ENCODE measurements at regions not wholly inside any gene's neighbourhood (a gene's known extent, or its start where the extent isn't known, plus 50 kb on each side); places are given as distances from the start of the nearest gene placed in this dataset.
A peak's percentile ranks its signal among the peaks of the same experiment; 100 is the strongest.

DNA sequence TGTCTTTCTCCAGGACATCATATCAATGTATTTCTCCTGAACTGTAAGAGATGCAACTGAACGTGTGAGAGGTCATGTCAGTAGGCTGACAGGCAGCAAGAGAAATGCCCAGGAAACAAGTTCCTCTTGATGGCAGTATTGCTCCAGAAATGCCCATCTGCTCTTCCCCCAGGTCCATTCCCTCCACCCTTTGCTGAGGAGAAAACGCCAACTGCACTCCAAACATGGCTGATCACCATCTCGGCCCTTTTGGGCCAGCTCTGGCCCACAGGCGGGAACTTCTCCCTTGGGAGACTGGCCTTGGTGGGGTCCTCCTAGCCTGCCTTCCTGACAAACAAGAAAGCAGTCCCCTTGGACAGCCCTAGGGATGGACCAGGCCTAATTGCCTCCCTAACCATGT, 276.5 kb upstream of the AGTR2 start:
- H3K9me2 ChIP-seq (replicated peaks; ENCODE audit: low read depth, low read length): no peaks in the 10 kb centered on the region
- peak overlapping the region; percentile 68 for H3K4me2 ChIP-seq (ENCODE audit: low read depth, low read length, poor library complexity, severe bottlenecking)
- H2AFZ ChIP-seq (ENCODE audit: low read length): no peak overlapping the region
- no peaks in the 10 kb centered on the region for H4K20me1 ChIP-seq (ENCODE audit: insufficient read depth, low read length, poor library complexity, severe bottlenecking)
- H3K4me1 ChIP-seq (ENCODE audit: insufficient read depth, low read length, poor library complexity, severe bottlenecking): peaks cover 4% of the 10 kb centered on the region
- no peak overlapping the region for H3K4me3 ChIP-seq (ENCODE audit: low read length, poor library complexity, severe bottlenecking)
- TF ChIP-seq CTCF (conservative IDR thresholded peaks at IDR 0.05; ENCODE audit: low read length): peak; percentile 45
- TF ChIP-seq EZH2phosphoT487 (IDR thresholded peaks at IDR 0.05; ENCODE audit: borderline replicate concordance): no peak
- no peaks in the 10 kb centered on the region for H3K79me2 ChIP-seq (ENCODE audit: insufficient read depth, low read length)
- no peaks in the 10 kb centered on the region for H3K36me3 ChIP-seq (ENCODE audit: insufficient read depth, low read length)
- H3F3A ChIP-seq (ENCODE audit: low read depth): no peaks in the 10 kb centered on the region
- no peaks in the 10 kb centered on the region for H3K27me3 ChIP-seq (ENCODE audit: insufficient read depth, low read length, poor library complexity, severe bottlenecking)
- H3K9ac ChIP-seq (ENCODE audit: low read depth, low read length, poor library complexity, severe bottlenecking): no peak overlapping the region
- H3K9me3 ChIP-seq (ENCODE audit: insufficient read depth, low read depth, low read length): no peaks in the 10 kb centered on the region

DNA sequence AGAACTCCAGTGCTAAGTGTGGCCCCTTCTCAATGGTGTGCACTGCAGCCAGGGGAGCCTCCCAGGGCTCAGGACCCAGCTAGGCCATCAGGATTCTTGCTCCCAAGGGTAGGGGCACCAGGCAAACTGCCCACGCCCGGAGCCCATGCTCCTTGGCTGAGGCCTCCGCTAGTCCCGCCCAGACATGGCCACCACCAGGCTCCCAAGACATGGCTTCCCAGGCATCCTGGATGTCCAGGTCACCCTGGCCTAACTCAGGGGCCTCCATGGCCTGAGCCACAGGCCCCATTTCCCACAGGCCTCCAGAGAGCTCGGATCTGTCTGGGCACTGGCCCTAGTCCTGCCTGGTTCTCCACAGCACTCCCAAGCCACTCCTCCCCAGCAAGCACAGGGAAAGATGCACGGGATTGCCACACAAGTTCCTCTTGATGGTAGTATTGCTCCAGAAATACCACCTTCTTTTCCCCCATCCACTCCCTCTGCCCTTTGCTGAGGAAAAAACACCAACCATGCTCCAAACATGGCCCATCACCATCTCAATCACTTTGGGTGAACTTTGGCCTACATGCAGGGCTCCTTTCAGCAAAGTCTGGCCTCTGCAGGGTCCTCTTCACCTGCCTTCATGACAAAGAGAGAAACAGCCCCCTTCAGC, 274.7 kb upstream of the AGTR2 start:
- H3K9ac ChIP-seq (ENCODE audit: low read depth, low read length, poor library complexity, severe bottlenecking): no peak overlapping the region
- no peaks in the 10 kb centered on the region for H3K9me2 ChIP-seq (replicated peaks; ENCODE audit: low read depth, low read length)
- H4K20me1 ChIP-seq (ENCODE audit: insufficient read depth, low read length, poor library complexity, severe bottlenecking): no peaks in the 10 kb centered on the region
- H3K4me2 ChIP-seq (ENCODE audit: low read depth, low read length, poor library complexity, severe bottlenecking): no peak overlapping the region
- no peaks in the 10 kb centered on the region for H3F3A ChIP-seq (ENCODE audit: low read depth)
- no peak overlapping the region for H3K4me3 ChIP-seq (ENCODE audit: low read length, poor library complexity, severe bottlenecking)
- H2AFZ ChIP-seq (ENCODE audit: low read length): no peak overlapping the region
- peaks cover 22% of the 10 kb centered on the region for H3K4me1 ChIP-seq (ENCODE audit: insufficient read depth, low read length, poor library complexity, severe bottlenecking)
- no peaks in the 10 kb centered on the region for H3K79me2 ChIP-seq (ENCODE audit: insufficient read depth, low read length)
- TF ChIP-seq EZH2phosphoT487 (IDR thresholded peaks at IDR 0.05; ENCODE audit: borderline replicate concordance): no peak
- no peak for TF ChIP-seq CTCF (conservative IDR thresholded peaks at IDR 0.05; ENCODE audit: low read length)
- H3K9me3 ChIP-seq (ENCODE audit: insufficient read depth, low read depth, low read length): no peaks in the 10 kb centered on the region
- no peaks in the 10 kb centered on the region for H3K27me3 ChIP-seq (ENCODE audit: insufficient read depth, low read length, poor library complexity, severe bottlenecking)
- H3K36me3 ChIP-seq (ENCODE audit: insufficient read depth, low read length): no peaks in the 10 kb centered on the region

DNA sequence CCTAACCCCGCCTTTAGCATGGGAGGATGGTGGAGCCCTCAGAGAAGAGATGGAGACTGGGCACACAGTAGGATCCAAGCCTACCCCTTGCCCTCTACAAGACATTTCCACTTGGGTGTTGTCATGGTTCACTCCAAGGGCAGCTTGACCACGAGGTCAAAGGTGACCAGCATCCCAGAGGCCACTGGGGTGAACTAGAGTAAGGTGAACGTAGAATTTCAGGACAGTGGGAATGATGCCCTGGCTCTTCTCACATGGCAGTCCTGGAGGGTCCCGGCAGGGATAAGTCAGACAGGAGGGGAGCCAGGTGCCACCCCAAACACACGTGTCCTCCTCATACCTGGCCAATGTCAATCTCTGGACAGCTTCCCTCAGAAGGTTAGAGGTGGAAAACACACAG, 274.2 kb upstream of the AGTR2 start:
- Histone ChIP-seq H3K27me3 (ENCODE audit: insufficient read depth, low read length, poor library complexity, severe bottlenecking) (no peaks in the 10 kb centered on the region), H3K9me3 (ENCODE audit: insufficient read depth, low read depth, low read length) (no peaks in the 10 kb centered on the region), H2AFZ (ENCODE audit: low read length) (no peak overlapping the region), H3F3A (ENCODE audit: low read depth) (no peaks in the 10 kb centered on the region), H3K79me2 (ENCODE audit: insufficient read depth, low read length) (no peaks in the 10 kb centered on the region), H4K20me1 (ENCODE audit: insufficient read depth, low read length, poor library complexity, severe bottlenecking) (no peaks in the 10 kb centered on the region), H3K36me3 (ENCODE audit: insufficient read depth, low read length) (no peaks in the 10 kb centered on the region), H3K4me1 (ENCODE audit: insufficient read depth, low read length, poor library complexity, severe bottlenecking) (peaks cover 22% of the 10 kb centered on the region), H3K4me3 (ENCODE audit: low read length, poor library complexity, severe bottlenecking) (no peak overlapping the region), H3K9me2 (replicated peaks; ENCODE audit: low read depth, low read length) (no peaks in the 10 kb centered on the region), H3K9ac (ENCODE audit: low read depth, low read length, poor library complexity, severe bottlenecking) (no peak overlapping the region), H3K4me2 (ENCODE audit: low read depth, low read length, poor library complexity, severe bottlenecking) (no peak overlapping the region)
- no peak for TF ChIP-seq EZH2phosphoT487 (IDR thresholded peaks at IDR 0.05; ENCODE audit: borderline replicate concordance)
- TF ChIP-seq CTCF (conservative IDR thresholded peaks at IDR 0.05; ENCODE audit: low read length): no peak
